Mammary epithelial cell (primary cell): ENCODE measurements at regions not wholly inside any gene's neighbourhood (a gene's known extent, or its start where the extent isn't known, plus 50 kb on each side); places are given as distances from the start of the nearest gene placed in this dataset.

Source experiments
- CTCF ChIP-seq, 2 donors: IDR thresholded peaks in 1 of 2; conservative IDR thresholded peaks in 1 of 2; 2 replicates each; pipeline ENCODE4 v1.5.1; 2011 to 2012; ENCODE audit warnings: inconsistent platforms in 2 of 2, low read length in 2 of 2, mild to moderate bottlenecking in 2 of 2, control low read depth in 1 of 2, low read depth in 1 of 2; ENCODE audit not compliant: insufficient read depth in 1 of 2; ENCODE audit errors: extremely low read depth in 1 of 2
- EZH2 ChIP-seq: IDR thresholded peaks from 2 replicates; pipeline ENCODE4 v1.6.1; 2012; ENCODE audit warnings: low read length, inconsistent platforms, borderline replicate concordance

- no peak for TF ChIP-seq CTCF (conservative IDR thresholded peaks at IDR 0.05 in 1 of 2, IDR thresholded peaks at IDR 0.05 in 1 of 2; ENCODE audit: extremely low read depth in 1 of 2, insufficient read depth in 1 of 2, low read depth in 1 of 2, low read length in 2 of 2)
- TF ChIP-seq EZH2, result no peak
Measured at GRCh38 chr17:34525651-34526050, 53.7 kb upstream of the TMEM132E start.
